ENCODE measurements at regions not wholly inside any gene's neighbourhood (a gene's known extent, or its start where the extent isn't known, plus 50 kb on each side); places are given as distances from the start of the nearest gene placed in this dataset.

GRCh38 chr1:118275472-118276115 lies 90.6 kb upstream of the SPAG17 start:
- Histone ChIP-seq H3K4me2 (ENCODE audit: low read length) (no peak overlapping the region), H3K27me3 (ENCODE audit: insufficient read depth, low read length) (no peaks in the 10 kb centered on the region), H3K9me2 (ENCODE audit: low read depth, low read length) (no peaks in the 10 kb centered on the region), H2AFZ (ENCODE audit: low read length) (no peak overlapping the region), H3K4me1 (ENCODE audit: insufficient read depth, low read length, severe bottlenecking) (no peaks in the 10 kb centered on the region), H3K36me3 (ENCODE audit: insufficient read depth, low read length) (no peaks in the 10 kb centered on the region), H4K20me1 (ENCODE audit: insufficient read depth, low read length) (no peaks in the 10 kb centered on the region), H3K79me2 (ENCODE audit: insufficient read depth, low read length) (no peaks in the 10 kb centered on the region), H3F3A (ENCODE audit: insufficient read depth, low read length) (no peaks in the 10 kb centered on the region), H3K27ac (ENCODE audit: low read depth, low read length, poor library complexity, severe bottlenecking) (no peak overlapping the region), H3K4me3 (ENCODE audit: low read depth, low read length, poor library complexity, severe bottlenecking) (no peak overlapping the region), H3K9me3 (ENCODE audit: low read length) (no peaks in the 10 kb centered on the region), H3K9ac (ENCODE audit: low read length) (no peak overlapping the region)
- no peak for TF ChIP-seq EZH2 (IDR thresholded peaks at IDR 0.05; ENCODE audit: borderline replicate concordance, low read length)

DNA sequence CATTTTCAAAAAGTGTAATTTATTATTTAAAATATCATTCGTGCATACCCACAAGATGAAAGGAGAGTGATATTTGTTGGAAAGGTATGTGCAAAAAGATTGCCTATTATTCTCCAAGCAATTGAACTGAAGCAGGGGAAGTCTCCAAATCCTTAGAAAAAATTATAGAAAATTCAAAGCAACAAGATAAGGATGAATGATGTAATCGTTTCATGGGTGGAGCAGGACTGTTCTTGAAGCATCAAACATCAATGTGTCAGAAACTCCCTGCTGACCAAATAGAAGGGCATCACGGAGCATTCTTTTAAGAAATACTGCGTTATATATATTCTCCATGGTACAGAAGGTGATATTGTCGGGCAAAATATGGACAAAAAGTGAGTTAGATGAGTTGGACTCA lies 87.9 kb upstream of the SPAG17 start:
- Histone ChIP-seq H3K9me3 (ENCODE audit: low read length) (no peaks in the 10 kb centered on the region), H3K79me2 (ENCODE audit: insufficient read depth, low read length) (no peaks in the 10 kb centered on the region), H3K36me3 (ENCODE audit: insufficient read depth, low read length) (no peaks in the 10 kb centered on the region), H3K9ac (ENCODE audit: low read length) (no peak overlapping the region), H3K4me3 (ENCODE audit: low read depth, low read length, poor library complexity, severe bottlenecking) (no peak overlapping the region), H3K27ac (ENCODE audit: low read depth, low read length, poor library complexity, severe bottlenecking) (no peak overlapping the region), H3K27me3 (ENCODE audit: insufficient read depth, low read length) (no peaks in the 10 kb centered on the region), H3K9me2 (ENCODE audit: low read depth, low read length) (no peaks in the 10 kb centered on the region), H3K4me1 (ENCODE audit: insufficient read depth, low read length, severe bottlenecking) (no peaks in the 10 kb centered on the region), H3K4me2 (ENCODE audit: low read length) (no peak overlapping the region), H4K20me1 (ENCODE audit: insufficient read depth, low read length) (no peaks in the 10 kb centered on the region), H2AFZ (ENCODE audit: low read length) (no peak overlapping the region), H3F3A (ENCODE audit: insufficient read depth, low read length) (no peaks in the 10 kb centered on the region)
- no peak for TF ChIP-seq EZH2 (IDR thresholded peaks at IDR 0.05; ENCODE audit: borderline replicate concordance, low read length)
- TF ChIP-seq, protein P1, sequence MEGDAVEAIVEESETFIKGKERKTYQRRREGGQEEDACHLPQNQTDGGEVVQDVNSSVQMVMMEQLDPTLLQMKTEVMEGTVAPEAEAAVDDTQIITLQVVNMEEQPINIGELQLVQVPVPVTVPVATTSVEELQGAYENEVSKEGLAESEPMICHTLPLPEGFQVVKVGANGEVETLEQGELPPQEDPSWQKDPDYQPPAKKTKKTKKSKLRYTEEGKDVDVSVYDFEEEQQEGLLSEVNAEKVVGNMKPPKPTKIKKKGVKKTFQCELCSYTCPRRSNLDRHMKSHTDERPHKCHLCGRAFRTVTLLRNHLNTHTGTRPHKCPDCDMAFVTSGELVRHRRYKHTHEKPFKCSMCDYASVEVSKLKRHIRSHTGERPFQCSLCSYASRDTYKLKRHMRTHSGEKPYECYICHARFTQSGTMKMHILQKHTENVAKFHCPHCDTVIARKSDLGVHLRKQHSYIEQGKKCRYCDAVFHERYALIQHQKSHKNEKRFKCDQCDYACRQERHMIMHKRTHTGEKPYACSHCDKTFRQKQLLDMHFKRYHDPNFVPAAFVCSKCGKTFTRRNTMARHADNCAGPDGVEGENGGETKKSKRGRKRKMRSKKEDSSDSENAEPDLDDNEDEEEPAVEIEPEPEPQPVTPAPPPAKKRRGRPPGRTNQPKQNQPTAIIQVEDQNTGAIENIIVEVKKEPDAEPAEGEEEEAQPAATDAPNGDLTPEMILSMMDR (IDR thresholded peaks at IDR 0.05; ENCODE audit: low read length), result no peak

DNA sequence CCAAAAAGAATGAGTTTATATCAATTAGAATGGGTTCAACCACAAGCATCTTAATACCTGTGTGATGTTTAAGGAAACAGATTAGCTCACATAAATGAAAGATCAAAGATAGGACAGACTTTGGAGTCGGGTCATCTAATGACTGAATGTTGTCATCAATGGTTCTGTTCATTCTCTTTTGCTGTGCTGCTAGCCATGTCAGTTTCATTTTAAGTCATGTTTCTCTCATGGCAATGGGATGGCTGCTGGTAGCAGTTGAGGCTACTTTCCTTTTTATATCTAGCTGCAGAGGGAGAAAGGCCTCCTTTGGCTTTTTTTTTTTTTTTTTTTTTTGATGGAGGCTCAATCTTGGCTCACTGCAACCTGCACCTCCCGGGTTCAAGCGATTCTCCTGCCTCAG lies 86.9 kb upstream of the SPAG17 start:
- no peak overlapping the region for H3K9ac ChIP-seq (ENCODE audit: low read length)
- no peaks in the 10 kb centered on the region for H3K9me2 ChIP-seq (ENCODE audit: low read depth, low read length)
- no peaks in the 10 kb centered on the region for H3K79me2 ChIP-seq (ENCODE audit: insufficient read depth, low read length)
- no peaks in the 10 kb centered on the region for H3K9me3 ChIP-seq (ENCODE audit: low read length)
- TF ChIP-seq EZH2 (IDR thresholded peaks at IDR 0.05; ENCODE audit: borderline replicate concordance, low read length), result no peak
- TF ChIP-seq, protein P1 (IDR thresholded peaks at IDR 0.05; ENCODE audit: low read length), result no peak
- H4K20me1 ChIP-seq (ENCODE audit: insufficient read depth, low read length), result no peaks in the 10 kb centered on the region
- H3K4me2 ChIP-seq (ENCODE audit: low read length), result no peak overlapping the region
- no peaks in the 10 kb centered on the region for H3F3A ChIP-seq (ENCODE audit: insufficient read depth, low read length)
- H2AFZ ChIP-seq (ENCODE audit: low read length), result no peak overlapping the region
- H3K36me3 ChIP-seq (ENCODE audit: insufficient read depth, low read length), result no peaks in the 10 kb centered on the region
- H3K27me3 ChIP-seq (ENCODE audit: insufficient read depth, low read length), result no peaks in the 10 kb centered on the region
- H3K27ac ChIP-seq (ENCODE audit: low read depth, low read length, poor library complexity, severe bottlenecking), result no peak overlapping the region
- H3K4me3 ChIP-seq (ENCODE audit: low read depth, low read length, poor library complexity, severe bottlenecking), result no peak overlapping the region
- H3K4me1 ChIP-seq (ENCODE audit: insufficient read depth, low read length, severe bottlenecking), result no peaks in the 10 kb centered on the region

- Histone ChIP-seq H2AFZ (ENCODE audit: low read length) (no peak overlapping the region), H3K4me3 (ENCODE audit: low read depth, low read length, poor library complexity, severe bottlenecking) (no peak overlapping the region), H3K27ac (ENCODE audit: low read depth, low read length, poor library complexity, severe bottlenecking) (no peak overlapping the region), H3K9ac (ENCODE audit: low read length) (no peak overlapping the region), H3K27me3 (ENCODE audit: insufficient read depth, low read length) (no peaks in the 10 kb centered on the region), H3K4me1 (ENCODE audit: insufficient read depth, low read length, severe bottlenecking) (no peaks in the 10 kb centered on the region), H3K4me2 (ENCODE audit: low read length) (no peak overlapping the region), H3K79me2 (ENCODE audit: insufficient read depth, low read length) (no peaks in the 10 kb centered on the region), H3K9me3 (ENCODE audit: low read length) (no peaks in the 10 kb centered on the region), H4K20me1 (ENCODE audit: insufficient read depth, low read length) (no peaks in the 10 kb centered on the region), H3F3A (ENCODE audit: insufficient read depth, low read length) (no peaks in the 10 kb centered on the region), H3K36me3 (ENCODE audit: insufficient read depth, low read length) (no peaks in the 10 kb centered on the region), H3K9me2 (ENCODE audit: low read depth, low read length) (no peaks in the 10 kb centered on the region)
- TF ChIP-seq, protein P1 (IDR thresholded peaks at IDR 0.05; ENCODE audit: low read length), result no peak
- TF ChIP-seq EZH2 (IDR thresholded peaks at IDR 0.05; ENCODE audit: borderline replicate concordance, low read length), result no peak
Measured at GRCh38 chr1:118269598-118269997, 84.6 kb upstream of the SPAG17 start.
